ENCODE measurements at regions not wholly inside any gene's neighbourhood (a gene's known extent, or its start where the extent isn't known, plus 50 kb on each side); places are given as distances from the start of the nearest gene placed in this dataset.
A peak's percentile ranks its signal among the peaks of the same experiment; 100 is the strongest.

DNA sequence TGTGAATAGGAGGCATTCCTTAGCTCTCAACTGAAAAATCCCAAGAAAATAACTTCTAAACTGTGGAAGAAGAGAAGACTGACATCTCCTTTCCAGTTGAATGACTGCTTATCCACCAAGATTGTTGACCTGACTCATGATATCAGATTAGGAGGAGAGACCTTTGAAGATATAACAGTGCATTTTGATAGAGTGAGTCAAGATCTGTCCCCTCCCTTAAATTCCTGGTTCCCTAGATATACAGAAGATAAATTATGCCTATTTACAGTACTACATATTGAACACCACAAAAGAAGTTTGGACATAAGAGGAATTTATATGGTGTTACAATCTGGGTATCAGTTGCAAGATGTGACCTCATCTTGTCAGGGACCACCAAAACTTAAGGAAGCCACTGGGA is 285.3 kb upstream of the ZSWIM2 start:
- no peak for DNase-seq

DNA sequence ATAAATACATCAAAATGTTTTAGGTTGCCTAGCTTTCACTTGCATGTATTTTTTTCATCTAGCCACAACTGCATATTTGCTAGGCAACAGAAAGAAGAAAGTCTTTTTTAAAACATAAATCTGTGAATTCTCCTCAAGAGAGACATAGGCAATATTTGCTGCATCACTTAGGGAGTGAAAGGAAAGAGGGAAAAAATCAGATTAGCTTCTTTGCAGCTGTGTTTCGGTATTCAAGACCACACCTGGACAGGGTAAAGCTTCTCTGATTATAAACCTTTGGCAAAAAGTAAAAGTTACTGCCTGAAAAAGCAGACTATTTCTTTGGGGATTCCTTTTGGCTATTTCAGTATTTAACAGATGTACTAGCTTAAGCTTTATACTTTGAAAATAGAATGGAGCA is 280.9 kb upstream of the ZSWIM2 start:
- DNase-seq, result no peak

DNA sequence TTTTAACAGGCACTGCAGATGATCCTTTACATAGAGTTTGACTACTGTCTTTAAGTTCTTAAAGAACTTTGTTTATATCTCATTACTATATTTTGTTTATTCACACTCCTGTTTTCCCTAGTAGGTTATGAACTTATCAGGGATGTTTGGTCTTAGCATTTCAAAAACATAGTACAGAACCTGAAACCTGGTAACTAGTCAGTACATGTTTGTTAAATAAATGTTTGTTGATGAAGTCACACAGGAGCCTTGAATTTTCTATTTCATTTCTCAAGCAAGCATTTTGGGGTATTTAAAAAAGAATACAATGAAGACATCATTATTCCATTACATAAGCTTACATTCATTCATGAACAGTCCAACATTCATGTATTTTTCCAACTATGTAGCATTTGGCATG is 280.3 kb upstream of the ZSWIM2 start:
- DNase-seq, result no peak

DNA sequence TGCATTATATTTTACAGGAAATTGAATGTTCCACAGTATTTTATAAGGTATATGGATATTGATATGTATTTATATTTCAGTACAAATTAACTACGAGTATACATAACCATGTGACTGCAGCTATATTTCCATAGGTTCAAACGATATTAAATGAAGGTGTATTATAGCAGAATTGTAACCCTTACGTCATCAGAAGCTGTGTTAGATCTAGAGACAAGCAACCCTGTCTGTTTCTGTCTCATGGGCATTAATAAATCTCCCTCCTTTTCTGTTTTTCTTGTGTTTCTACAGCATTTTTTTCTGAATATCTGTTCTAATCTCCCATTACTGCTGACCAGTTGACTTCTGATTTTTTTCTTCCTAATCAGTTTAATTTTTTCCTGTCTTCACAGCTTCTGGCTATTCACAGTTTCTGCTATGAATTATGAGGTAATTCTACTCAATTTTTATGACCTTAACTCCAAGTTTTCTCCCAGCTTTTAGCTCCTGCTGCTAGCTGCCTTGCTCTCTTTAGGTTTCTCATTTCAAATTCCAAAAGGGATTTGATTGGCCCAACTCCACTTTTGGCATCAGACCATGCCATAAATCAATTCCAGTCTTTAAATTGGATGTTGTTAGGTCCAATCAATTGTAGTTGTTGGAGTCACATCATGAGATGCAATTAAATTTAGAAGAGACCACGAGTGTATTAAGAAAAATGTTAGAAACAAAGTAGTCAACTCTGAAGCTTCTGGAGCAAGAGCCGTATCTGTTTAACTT is 277.5 kb upstream of the ZSWIM2 start:
- DNase-seq, result no peak

DNA sequence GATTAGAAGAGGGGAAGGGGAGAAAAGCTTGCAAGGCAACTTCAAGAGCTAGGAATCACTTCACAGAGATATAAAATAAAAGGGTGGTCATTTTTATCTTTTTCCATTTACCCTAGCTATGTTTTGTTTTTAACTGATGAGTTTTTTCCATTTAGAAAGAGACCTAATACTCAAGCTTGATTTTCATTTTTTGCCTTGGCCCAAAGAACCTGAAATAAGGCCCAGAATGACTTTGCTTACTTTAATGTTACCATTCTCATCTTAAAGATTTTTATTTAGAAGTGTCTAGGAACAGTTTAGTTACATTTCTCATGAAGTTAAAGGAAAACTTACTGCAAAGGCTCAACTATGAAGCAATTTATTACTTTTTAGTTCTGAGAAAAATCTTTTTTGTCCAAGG is 276.3 kb upstream of the ZSWIM2 start:
- DNase-seq, result no peak

DNA sequence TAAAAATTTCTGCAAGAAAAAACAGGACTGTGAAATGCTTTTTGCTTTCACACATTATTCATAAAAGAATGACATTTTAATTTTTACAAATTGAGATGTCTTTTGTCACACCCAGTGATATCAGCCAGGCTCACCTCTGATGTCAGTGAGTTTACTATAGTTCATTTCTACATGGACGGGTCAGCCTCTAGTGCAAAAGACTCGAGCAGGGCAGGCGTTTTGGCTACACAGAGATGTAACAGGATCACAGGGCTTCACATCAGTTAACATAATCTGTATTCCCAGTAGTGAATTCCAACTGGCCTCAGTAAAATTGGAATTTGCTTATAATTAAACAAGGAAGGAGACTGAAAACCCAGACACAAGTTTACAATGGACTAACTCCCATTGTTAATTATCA is 275.6 kb upstream of the ZSWIM2 start:
- no peak for DNase-seq

DNA sequence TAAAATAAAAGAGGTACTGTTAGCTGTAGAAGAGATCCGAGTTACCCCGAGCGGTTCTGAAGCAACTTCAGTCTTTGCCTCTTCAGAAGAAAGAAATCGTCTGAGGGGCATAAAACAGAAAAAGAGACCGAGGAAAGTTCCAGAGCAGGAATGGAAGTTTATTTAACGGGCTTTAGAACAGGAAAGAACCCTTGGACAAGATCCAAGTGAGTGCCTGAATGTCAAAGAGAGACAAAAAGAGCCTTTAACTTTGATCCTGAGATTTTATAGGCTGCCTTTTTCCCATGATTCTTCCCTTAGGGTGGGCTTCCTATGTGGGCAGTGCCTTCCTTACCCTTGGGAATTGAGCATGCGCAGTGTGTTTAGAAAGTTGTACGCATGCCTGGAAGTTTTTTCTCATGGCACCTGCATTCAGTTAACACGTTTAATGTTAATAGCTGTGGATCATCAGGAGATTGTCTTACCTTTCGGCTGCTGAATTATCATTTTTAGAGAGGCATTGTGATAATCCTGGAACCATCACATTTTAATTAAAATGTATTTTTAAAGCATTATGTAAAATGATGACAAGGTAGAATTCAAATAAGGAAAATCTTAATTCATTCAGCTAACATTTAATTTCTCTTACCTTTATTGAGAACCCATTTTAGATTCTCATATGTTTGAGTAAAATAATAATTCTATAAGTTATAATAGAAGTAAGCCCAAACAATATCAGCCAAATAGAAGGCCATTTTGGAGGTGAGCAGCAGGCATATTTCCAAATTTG is 269.5 kb upstream of the ZSWIM2 start:
- peak; percentile 49 for DNase-seq

DNA sequence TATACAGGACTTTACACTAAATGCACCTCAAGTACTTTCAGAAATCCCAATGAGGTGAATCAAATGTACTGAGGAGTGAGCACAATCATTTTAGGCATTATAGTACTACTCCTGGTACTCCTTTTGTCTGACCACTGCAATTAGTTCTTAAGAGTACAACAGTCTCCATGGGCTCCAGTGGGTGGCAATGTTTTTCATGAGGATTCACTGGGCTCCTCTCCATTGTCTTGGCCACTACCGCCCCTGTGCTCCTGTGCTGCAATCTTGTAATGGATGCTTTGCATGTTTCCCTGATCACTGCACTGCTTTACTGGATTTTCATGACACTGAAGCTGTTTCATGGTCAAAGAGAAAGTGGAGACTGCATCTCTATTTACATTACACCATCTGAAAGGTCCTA is 268.5 kb upstream of the ZSWIM2 start:
- DNase-seq, result no peak

DNA sequence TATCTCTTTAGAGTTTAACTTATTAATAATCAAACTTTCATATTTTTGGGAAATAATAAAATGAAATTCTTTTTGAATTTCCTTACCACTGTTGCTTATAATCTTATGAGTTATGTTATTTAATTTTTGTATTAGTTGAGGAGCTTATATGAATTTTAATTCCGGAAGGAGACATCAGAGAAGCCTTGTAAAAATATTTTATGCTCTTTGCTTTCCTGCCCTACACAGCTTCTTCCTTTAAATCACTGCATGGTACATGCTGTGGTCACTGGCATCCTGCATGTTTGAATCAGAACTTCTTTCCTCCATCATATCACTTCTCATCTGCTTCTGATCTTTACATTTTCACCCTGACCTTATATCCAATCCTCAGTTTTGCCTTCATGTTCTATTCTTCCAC is 266.7 kb upstream of the ZSWIM2 start:
- DNase-seq, result no peak

DNA sequence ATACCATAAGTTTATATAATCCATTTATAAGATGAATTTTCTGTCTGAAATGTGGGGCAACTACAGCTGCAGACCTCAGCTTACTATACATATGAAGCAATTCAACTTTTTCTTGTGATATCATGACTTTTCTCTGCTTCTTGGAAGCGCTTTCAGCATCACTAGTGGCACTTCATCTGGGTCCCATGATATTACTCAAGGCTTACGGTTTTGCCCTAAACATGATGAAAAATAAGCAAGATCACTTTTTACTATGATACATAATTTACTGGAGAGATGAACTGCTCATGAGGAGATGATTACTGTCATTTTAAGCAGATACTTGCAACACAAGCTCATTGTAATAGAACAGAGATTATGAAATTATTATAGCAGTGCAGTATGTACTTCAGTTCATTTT is 258.0 kb upstream of the ZSWIM2 start:
- no peak for DNase-seq

DNA sequence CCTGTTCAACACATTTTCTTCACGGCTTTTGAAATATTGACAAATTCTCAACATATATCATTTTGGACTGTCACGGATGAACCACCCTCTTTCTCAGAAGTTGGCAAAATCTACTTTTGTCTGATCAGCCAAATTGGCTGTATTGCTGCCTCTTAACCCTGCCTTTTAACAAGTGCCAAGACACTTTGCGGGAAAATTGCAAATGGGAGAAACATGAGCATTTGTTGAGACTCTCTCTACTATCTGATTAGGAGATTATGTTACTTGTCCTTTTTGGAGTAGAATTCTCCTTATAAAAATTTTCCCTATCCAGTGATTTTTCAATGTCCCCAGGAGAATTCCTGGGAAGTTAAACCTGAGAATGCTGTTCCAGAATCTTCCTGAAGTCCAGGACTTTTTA is 256.2 kb upstream of the ZSWIM2 start:
- DNase-seq, result no peak

DNA sequence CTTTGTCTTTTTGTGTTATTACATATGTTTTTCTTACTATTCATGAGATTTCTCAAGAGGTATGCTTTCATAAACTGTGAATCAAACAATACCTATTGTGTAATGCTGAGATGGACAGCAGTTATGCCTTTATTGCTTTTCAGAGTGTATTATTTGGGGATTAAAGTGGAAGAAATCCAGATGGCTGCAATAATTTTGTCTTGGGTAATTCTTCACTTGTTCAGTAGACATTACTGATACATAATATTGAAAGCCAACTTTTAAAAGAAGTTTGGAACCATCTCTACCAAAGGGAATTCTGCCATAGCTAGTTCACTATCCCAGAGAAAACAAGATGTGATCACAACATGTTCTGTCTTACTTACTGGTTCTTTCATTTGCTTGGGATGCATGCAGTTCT is 253.4 kb upstream of the ZSWIM2 start:
- no peak for DNase-seq

DNA sequence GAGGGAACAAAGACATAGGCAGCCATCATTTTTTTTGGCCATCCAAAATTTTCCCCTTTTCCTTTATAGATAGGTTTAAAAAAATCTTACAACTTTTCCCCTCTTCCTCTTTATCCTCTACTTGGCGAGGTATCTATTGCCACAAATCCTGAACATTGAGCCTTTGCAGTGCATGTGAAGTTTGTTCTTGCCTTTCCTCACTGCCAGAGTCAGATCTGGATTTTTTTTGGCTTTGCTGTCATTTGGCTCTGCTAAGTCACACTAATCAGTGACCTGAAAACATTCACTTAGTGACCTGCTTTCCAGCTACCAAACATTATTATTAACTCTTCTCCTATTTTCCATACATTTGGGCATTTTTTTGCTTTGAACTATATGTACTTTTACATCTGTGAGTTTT is 249.2 kb upstream of the ZSWIM2 start:
- DNase-seq, result no peak

DNA sequence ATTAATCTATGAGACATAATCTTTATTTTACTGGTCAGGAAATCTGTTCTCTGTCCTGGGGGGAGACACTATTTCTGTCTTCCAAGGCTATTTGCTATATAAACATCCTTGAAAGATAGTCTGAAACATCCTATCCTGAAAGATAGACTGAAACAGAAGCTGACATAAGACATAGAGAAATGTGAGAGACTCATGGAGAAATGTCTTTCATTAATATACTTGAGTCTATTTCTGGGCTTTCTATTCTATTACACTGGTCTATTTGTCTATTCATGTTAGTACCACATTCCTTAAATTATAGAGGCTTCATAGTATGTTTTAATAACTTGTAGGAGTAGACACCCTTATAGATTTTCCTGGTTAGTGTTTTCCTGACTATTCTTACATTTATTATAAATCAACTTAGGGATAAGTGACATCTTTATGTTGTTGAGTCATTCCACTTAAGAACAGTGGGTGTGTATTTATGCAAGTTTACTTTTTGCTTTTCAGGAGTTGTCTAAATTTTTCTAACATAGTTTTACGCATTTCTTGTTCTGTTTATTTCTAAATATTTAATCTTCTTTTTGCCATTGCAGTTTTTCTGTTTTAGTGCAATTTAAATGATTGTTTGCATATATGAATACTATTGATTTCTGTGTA is 244.9 kb upstream of the ZSWIM2 start:
- no peak for DNase-seq

DNA sequence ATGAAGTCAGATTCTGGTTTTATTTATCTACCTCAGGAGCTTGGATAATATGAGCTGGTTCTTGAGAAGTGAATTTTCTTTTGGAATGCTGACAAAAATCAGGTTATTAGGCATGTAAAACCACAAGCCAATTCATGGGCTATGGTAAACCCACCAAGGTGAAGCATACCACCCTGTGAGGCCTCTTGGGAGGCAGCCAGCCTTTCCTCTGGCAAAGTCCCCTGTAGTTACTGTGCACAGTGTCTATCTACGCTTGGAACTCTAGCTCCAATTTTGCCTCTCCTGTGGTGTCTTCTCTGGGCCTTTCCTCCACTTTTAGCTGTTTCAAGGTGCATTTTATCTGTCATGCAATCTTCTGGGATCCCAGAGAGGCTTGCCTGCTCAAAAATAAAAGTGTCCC is 242.7 kb upstream of the ZSWIM2 start:
- no peak for DNase-seq

DNA sequence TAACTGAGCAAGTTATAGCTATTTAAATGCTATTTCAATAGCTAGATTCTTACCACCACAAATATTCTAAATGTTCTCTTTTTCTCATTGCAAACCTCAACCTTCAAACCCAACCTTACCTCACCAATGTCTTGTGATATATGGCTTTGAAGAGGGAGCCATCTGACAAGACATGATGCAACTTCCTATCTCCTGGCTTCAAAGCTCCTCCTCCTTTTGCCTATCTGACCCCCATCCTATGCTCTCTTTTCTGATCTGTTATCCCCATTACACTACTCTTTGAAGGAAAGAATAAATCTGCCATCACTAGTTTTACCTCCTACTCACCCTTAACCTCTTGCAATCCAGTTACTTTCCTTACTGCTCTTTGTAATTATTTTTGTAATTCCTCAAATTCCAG is 235.6 kb upstream of the ZSWIM2 start:
- DNase-seq, result no peak

DNA sequence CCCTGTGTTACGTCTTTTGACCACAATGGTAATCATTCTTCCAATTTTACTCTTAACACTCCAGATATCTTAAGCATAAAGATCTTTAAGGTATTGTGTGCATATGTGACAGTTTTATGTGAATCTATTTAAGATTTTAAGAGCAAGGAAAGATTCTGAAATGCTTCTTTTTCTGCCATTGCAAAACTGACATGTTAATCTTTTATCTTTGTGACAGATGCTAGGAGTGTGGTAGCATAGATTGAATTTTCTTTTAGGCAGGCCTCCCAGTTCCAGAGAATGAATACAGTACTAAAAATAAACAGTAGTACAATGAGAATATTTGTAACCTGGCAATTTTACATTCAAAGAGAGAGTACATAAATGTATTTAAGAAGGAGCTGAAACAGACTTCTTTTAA is 232.5 kb upstream of the ZSWIM2 start:
- no peak for DNase-seq

DNA sequence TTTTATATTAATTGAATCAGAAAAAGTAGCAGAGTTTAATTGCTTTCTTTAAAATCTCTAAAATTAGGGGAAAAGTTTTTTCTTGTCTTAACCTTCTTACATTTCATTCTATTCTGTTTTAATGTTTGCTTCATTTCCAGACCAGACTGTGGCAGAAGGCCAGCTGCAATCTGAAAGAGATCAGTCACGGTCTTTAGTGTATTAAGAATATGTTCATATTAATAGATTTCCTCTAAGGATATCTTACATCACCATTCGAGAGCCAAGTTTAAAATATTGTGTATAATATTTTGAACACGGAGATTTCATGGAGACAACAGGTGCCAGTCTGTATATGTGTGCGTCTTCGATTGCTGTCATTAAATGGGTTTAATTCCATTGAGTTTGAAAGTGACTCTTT is 230.9 kb upstream of the ZSWIM2 start:
- no peak for DNase-seq

DNA sequence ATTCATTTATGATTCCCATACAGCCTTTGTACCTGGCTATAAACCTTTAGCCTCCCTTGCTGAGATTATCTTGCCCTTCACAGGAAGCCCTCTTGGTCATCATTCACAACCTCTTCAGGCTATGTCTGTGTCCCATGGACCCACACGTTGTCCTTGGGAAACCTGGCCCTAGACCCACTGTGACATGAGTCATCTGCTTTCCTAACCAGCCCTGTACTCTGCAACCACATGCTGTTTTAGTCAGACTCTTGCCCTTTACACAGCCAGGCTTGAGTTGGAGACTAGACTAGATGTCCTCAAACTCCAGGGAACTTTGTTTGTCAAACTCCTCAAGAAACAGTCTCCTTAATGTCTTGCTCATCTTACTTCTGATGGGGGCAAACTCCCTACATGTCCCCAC is 229.3 kb upstream of the ZSWIM2 start:
- DNase-seq, result no peak

DNA sequence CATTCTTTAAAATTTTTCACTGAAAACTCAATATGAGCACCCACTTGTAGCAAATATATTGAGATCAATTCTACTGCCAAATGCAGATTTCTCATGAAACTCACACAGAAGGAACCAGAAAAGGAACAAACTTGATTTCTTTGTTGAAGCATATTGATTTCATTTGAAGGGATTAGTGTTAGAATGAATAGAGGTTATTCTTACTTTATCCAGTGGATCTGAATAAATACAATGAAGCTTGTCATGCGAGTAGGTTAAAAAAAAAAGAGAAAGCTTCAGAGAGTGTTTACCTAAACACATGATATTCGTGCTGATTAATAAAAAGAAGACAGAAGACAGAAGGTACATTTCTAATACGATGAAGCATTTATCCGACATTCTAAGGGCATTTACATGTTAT is 226.7 kb upstream of the ZSWIM2 start:
- DNase-seq, result no peak

DNA sequence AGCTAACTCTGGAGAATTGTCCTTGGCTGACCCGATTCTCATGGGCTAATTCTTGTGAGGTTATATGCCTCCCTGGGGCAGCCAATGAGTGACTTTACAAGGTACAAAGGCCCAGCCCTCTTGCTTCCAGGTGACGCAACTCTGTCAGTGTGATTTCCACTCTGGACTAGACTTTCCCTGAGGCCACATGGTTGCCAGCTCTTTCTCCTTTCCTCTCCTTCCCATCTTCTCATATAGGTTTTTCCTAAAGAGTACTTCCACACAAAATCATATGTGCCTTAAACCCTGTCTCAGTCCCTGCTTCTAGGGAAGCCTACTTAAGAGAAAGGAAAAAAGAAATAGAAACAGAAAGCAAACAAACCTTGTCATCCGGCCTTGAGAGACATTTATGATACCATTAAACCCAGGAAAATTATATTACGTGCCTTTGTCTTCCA is 226.2 kb upstream of the ZSWIM2 start:
- no peak for DNase-seq

DNA sequence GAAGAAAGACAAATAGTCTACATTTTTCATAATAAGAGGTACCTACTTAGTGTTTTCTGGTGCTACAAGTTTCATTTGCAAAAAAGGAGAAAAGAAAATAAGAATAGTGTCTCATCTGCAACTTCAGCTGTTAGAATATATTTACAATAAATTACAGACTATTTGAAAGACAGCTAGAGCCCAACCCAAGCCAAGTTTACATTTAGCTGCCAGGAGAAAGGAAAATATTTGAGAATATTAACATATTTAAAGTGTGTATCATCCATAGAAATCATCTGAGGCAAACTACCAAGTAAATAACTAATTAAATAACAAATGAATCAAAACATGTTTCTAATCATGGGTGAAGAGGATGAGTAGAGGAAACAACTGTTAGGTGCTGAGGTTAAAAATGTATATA is 209.2 kb upstream of the ZSWIM2 start:
- DNase-seq, result no peak

DNA sequence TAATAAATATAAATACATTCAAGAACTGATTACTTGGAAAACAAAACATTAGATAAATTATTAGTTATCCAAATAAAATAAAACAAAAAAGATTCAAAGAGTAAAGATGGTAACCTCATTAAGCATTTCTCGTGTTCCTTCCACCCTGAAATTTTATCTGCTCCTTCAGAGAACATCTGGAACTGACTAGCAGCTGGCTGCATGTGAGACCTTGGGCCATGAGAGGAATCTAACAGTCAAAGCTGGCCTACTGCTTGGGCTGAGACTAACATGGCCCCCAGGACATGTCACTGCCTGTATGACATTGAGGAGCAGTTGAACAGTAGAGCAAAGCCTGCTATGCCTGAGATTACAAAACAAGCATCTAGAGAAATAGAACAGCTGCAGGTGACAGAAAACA is 208.5 kb upstream of the ZSWIM2 start:
- no peak for DNase-seq

All from dermis blood vessel endothelial cell (primary cell).